Mucosa of gallbladder (tissue), 1 donor: ENCODE measurements at regions not wholly inside any gene's neighbourhood (a gene's known extent, or its start where the extent isn't known, plus 50 kb on each side); places are given as distances from the start of the nearest gene placed in this dataset.
A peak's percentile ranks its signal among the peaks of the same experiment; 100 is the strongest.
"Not testable (repeated sequence)": the region's sequence is repeated elsewhere in the genome, so short reads cannot be mapped to it uniquely, and the experiment has no call there.

Experiments
- DNase-seq: peaks from one replicate; pipeline ENCODE4 v3.0.0-alpha.2; 2020; ENCODE audit warnings: low spot score
- donor health status: DM: no; HTN: no; CAD: no.

- no peak for DNase-seq
Observed at GRCh38 chr2:16106619-16107018, 166.3 kb downstream of the MYCN start.

DNA sequence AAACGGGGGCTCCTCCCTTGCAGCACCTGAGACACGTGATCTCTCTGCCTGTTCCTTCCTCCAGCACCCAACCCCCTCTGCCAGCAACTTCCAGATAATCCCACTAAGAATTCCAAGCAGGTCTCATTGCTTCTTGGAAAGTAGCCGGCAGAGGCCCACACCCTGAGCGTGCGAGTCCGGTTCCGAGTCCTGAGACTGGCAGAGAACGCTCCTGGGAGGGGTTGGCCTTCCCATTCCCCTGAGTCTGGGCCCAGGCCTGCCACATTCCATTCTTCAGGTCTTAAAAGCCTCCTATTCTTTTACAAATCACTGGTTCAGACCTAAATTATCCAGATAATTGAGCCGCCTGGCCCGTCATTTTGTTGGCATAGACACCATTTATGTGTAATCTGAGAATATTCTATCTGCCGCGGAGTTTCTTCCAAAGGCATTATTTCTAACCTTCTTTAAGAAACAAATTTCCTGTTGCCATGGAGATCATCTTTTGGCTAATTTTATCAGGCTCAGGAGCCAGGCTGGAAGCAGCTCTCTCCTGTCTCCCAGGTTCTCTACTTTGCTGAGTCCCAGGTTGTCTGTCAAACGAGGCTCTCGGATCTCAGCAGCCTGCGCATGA lies 165.4 kb downstream of the MYCN start:
- no peak for DNase-seq

GRCh38 chr2:16104949-16105668 lies 164.8 kb downstream of the MYCN start:
- no peak for DNase-seq

DNA sequence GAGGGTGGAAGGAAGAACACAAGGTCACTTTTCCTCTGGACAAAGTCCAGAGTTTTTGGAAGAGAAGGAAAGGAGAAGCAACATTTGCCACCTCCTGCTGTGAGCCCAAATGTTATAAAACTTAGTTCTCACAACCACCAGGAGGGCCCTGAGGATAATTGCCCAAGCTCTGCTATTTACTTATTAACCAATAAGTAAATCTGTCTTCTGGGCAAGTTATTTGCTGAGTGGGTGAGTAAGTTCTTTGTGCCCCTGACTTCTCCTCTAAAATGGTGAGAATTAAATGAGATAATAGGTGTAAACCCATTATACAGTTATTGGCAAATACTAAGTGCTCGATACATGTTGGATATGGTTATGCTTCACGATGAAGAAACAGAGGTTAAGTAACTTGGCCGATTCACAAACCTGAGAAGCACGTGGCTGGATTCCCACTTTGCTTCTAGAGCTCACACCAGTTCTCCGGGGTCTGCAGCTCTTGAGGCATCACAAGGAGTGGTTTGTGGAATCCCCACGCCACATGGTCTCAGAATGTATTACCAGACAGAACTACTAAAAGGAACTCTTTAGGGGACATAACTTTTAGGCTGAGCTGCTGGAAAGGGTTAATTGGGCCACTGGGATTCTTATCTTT lies 164.1 kb downstream of the MYCN start:
- no peak for DNase-seq

DNA sequence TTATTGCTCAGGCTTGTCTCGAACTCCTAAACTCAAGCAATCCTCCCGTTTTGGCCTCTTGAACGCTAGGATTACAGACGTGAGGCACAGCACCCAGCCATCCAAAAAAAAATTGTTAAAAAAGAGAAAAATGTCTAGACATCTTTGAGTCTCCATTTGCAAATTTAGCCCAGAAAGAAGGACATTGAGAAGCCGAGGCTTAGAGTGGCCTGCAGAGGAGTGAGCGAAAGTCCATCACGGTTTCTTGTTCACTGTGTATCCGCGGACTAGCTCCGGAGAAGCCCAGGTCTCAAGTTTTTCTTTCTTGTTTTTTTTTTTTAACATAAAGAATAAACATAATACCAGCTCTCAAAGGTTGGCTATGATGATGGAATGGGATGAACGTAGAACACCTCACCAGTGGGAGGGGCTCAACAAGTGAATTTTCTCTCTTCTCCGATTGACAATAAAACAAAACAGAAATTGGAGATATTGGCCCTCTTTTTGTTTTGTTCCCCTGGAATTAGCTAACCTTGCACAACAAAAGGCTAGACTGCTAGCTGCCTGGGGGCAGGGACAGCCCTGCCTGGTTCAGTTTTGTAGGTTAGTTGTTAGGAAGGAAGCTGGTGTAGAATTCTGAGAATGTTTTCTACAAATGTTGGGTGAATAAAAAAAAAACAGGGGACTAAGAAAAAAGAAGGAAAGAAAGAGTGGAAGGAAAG lies 163.4 kb downstream of the MYCN start:
- DNase-seq: no peak

DNA sequence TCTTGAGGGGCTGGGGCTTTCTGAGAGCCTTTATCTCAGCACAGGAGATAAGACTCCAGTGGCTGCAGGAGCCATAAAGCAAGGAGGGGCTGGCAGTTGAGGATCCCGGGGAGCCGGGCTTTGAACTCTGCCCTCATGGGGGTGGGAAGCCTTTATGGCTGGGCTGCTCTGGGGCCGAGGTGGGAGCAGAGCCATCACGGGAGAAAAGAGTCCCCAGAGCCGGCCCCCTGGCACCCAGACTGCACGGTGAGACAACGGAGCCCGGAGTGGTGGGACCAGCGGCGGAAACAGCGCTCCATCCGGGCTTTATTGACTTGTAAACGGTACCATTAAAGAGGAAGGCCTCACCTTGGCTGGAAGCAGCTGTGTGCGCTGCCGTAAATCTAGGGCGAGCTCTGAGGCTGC lies 162.6 kb downstream of the MYCN start:
- DNase-seq: no peak

- no peak for DNase-seq
Observed at GRCh38 chr2:16102358-16102975, 162.1 kb downstream of the MYCN start.

DNA sequence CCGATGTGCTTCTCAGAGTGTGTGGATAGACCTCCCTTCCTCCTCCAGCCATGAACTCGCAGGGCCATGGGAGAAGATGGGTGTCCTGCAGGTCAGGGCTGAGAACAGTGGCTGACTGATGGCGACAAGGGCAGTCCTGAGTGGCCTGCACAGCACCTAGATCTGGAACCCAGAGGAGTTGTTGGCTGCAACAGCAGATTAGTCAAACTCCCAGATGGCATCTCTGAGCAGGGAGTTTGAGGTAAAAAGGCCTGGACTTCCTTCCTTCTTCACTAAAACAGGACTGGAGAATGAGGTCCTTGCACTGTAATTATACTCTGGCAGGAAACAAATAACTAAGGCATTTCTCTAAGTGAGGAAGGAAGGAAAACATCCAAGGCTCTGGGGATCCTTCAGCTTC lies 160.8 kb downstream of the MYCN start:
- no peak for DNase-seq

- no peak for DNase-seq
Observed at GRCh38 chr2:16100006-16100405, 159.7 kb downstream of the MYCN start.

DNA sequence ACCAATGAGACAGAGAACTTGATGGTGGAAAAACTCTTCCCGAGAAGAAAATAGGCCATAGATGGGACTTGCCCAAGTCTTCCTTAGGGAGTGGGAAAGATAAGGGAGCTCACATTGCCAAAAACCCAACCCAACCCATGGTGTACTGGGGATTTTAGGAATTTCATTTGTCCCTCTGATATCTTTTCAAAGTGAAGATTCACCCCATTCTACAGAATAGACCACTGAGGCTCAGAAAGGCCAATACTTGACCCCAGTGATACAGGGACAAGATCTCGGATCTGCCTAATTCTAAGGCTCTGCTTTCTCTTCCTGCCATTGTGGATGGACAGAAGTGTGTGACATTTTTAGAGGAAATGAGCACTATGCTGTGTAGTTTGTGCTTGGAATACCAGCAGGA lies 159.0 kb downstream of the MYCN start:
- DNase-seq: no peak

- no peak for DNase-seq
Observed at GRCh38 chr2:16096962-16097361, 156.6 kb downstream of the MYCN start.

DNA sequence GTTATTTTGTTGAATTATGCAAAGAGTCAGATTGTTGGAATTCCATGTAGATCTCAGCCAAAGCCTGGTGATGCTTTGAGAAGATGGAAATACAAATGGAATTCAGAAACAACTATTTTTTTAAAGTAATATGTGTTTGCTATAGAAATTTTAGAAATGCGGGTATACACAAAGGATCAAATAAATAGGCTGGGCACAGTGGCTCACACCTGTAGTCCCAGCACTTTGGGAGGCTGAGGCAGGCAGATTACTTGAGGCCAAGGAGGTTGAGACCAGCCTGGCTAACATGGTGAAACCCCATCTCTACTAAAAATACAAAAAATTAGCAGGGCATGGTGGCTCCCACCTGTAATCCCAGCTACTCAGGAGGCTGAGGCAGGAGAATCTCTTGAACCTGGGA lies 155.1 kb downstream of the MYCN start:
- not testable (repeated sequence) for DNase-seq

- DNase-seq: no peak
Observed at GRCh38 chr2:16094811-16095210, 154.5 kb downstream of the MYCN start.

DNA sequence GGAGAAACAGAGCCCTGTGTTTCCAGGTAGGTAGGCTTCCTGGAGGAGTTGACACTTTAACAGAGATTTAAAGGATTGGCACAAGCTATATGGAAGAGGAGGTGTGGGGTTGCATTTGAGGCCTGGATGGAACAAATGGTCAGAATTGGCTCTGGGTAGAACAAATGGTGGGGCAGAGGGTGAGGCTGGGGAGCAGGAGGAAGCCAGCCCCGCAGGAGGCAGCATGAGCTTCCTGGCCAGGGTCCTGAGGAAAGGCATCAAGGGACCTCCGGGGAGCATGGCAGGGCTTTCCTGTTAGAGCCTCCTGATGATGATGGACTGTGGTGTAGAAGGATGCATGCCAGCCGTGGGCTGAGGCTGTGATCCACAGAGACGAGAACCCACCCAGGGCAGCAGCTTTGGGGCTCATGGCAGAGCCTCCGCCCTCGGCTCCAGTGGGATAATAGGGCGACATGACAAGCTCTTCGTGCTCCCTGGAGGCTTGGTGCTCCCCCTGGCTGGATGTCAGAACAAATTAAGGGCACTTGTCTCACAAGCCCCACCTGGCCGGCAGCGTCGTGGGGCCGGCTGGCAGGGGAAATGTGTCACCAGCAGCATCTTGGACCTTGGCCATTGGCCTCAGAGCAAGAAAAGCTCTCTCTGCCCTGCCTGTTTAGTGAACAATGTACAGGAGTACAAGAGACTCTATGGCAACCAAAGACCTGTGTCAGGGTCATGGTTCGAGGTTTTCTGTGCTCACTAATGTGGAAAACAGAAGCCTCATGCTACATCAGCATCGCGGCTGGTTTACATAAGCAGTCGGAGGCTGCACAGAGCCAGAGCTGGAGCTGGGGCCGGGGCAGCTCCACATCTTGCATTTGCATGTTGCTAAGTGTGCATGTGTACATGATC lies 153.5 kb downstream of the MYCN start:
- peak; percentile 67 for DNase-seq

- no peak for DNase-seq
Observed at GRCh38 chr2:16092861-16093638, 152.7 kb downstream of the MYCN start.

DNA sequence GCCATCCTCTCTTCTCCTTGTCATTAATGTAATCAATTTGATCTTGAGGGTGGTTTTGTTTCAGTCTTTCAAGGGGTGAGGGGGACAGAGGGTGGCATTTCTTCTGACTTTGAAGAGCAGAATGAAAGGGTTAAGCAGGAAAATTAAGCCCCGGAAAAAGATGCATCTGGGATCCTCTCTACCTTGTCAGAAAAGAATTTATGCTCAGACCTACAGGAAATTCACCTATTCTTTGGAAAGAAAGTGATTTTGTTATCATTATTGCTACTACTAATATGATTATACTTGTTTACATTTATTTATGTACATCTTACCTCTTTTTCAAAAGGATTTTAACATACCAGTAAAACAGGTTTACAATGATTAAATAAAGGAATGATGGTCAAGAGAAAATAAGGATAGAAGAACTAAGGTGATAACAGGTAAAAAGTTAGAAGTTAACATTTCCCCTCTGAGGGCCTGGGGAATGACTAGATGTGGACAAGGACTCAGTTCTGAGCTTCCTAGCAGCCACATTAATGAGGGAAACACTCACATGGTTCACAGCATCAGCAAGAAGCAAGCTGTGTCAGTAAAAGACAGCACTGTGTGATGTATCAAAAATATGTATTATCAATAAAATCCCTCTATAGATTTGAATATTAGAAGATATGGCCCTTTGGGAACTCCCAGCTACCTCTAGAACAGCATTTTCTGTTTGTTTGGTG lies 151.4 kb downstream of the MYCN start:
- DNase-seq: no peak

DNA sequence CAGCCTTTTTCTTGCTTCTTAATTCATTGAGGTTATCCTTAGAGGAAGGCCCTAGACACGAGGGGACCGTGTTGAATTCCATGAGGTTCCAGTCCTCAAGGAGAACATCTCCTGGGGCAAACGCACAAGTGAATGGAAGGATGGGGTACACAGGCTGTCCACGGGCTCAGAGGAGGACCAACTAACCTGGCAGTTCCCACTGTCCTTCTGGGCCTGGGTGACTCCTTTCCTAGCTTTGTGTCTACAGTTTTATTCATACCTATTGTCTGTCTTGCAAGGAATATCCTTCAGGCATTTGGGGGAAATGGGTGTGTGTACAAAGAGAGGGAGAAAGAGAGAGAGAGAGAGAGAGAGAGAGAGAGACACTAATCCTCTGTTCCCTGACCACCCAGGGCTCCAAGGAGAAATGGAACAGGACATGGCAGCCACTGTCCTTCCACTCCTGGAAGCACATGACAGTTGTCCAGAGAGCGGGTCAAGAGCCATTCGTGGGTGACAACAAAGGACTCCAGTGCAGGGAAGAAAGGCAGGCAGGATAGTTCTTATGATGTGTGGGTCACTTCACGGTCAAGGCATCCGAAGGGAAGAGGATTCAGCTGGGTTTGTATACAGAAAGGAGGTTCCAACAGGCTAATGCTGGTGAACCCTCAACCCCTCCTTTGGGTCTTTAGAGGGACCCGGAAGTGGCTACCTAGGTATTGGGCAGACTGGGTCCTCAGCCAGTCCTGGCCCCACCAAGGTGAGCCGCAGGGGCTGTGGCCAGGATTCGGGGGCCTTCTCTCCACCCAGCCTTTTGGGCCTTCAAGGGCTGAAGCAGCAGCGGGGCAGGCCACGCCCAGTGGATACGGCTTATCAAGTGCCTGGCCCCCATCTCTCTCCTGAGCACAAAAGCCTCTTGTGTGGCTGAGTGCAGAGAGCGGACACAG lies 150.6 kb downstream of the MYCN start:
- no peak for DNase-seq

DNA sequence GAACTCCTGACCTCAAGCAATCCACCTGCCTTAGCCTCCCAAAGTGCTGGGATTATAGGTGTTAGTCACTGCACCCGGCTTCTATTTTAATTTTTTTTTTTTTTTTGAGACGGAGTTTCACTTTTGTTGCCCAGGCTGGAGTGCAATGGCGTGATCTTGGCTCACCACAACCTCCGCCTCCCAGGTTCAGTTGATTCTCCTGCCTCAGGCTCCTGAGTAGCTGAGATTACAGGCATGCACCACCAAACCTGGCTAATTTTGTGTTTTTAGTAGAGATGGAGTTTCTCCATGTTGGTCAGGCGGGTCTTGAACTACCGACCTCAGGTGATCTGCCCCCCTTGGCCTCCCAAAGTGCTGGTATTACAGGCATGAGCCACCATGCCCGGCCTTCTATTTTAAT lies 149.1 kb downstream of the MYCN start:
- DNase-seq: not testable (repeated sequence)

DNA sequence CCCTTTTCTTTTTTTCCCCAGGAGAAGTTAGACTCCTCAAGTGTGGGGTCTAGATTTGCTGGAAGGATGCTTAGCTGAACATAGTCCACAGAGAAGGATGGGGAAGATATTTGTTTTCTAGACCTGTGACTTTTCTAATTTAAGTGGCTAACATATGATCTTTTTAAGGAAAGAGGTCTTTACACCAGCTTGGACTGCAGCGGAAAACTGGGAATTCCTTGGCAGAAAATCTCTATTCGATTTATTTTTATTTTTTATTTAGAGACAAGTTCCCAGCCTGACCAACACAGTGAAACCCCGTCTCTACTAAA lies 148.4 kb downstream of the MYCN start:
- DNase-seq: no peak
